Testis (tissue), 2 donors: ENCODE measurements at regions not wholly inside any gene's neighbourhood (a gene's known extent, or its start where the extent isn't known, plus 50 kb on each side); places are given as distances from the start of the nearest gene placed in this dataset.

ENCODE experiments used
- DNase-seq: peaks from one replicate; pipeline ENCODE4 v3.0.0-alpha.2; 2019
- H3K27ac ChIP-seq, 2 donors: fragments of 200-600 bp; sonication (generic); one replicate each; pipeline ENCODE4 v1.5.1; 2019
- H3K27me3 ChIP-seq: fragments of 200-600 bp; sonication (generic); one replicate; pipeline ENCODE4 v1.5.1; 2019
- H3K36me3 ChIP-seq: fragments of 200-600 bp; sonication (generic); one replicate; pipeline ENCODE4 v1.5.1; 2017; ENCODE audit warnings: low read depth; ENCODE audit errors: missing control alignments
- H3K4me1 ChIP-seq: fragments of 200-600 bp; sonication (generic); one replicate; pipeline ENCODE4 v1.5.1; 2019
- H3K4me3 ChIP-seq, 2 donors: fragments of 200-600 bp; sonication (generic); one replicate each; pipeline ENCODE4 v1.5.1; 2017 to 2019
- H3K9me3 ChIP-seq: fragments of 200-600 bp; sonication (generic); one replicate; pipeline ENCODE4 v1.5.1; 2017
- POLR2A ChIP-seq: fragments of 450-650 bp; IDR thresholded peaks from one replicate; pipeline ENCODE4 v1.6.1; 2017; ENCODE audit warnings: antibody characterized with exemption, mild to moderate bottlenecking, moderate library complexity
- WGBS, 2 donors: methylation state at CpG; one replicate each; pipeline ENCODE4 v1.1.5; 2018; 5-methylcytosine and 5-hydroxymethylcytosine counted together
- intact Hi-C: fragments of 100-400 bp; cut with DNase I; formaldehyde crosslinking; loops from one replicate; pipeline ENCODE4 v1.15.1; 2023; ENCODE audit warnings: low total_unique reads
- small RNA-seq, 2 donors: library from RNA; depleted of rRNA; stranded (forward); fragments of <200 nt; gene quantifications; one replicate each; pipeline ENCODE3, GENCODE V24; 2016
- TF ChIP-seq, protein P1 (sequence below), 3 experiments: fragments of 450-650 bp in 2 of 3; fragments of 200-600 bp in 1 of 3; sonication (generic) in 1 of 3; IDR thresholded peaks; one replicate each; pipeline ENCODE4 v1.5.1; 2016 to 2019; ENCODE audit warnings: antibody characterized with exemption in 3 of 3, mild to moderate bottlenecking in 2 of 3, moderate library complexity in 1 of 3

DNA sequence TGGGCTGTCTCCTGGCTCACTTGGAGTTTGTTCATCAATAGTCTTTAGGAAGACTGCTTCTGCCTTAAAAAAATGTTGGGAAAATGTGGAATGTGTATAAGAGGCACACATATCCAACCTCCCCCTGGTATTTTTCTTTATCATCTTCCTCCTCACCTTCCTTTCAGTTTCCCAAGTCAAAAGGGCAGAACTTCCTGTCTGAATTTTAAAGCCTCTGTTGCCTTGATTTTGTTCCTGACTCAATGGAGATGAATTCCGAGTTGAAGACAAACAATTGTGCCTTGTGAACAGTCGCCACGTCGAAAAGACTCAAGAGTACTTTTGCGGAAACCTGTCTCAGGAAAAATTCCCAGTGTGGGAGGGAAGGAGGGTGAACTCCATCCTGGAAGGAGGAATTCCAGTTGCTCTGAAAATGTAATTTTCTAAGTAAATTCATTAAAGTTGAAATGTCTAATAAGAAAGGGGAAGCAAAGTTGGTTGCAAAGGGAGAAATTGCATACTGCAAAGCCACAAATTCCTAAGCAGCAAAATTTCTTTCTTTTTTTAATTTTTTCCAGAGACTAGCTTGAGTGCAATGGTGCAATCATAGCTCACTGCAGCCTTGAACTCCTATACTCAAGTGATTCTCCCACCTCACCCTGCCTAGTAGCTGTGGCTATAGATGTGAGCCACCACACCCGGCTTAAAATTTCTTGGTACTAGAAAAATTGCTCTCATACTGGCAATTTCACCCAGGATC lies 50.2 kb upstream of the ELK3 start:
- no peak overlapping the region for H3K27ac ChIP-seq
- H3K4me3 ChIP-seq: no peak overlapping the region
- H3K4me1 ChIP-seq: no peaks in the 10 kb centered on the region
- no peak for TF ChIP-seq POLR2A
- TF ChIP-seq, protein P1, sequence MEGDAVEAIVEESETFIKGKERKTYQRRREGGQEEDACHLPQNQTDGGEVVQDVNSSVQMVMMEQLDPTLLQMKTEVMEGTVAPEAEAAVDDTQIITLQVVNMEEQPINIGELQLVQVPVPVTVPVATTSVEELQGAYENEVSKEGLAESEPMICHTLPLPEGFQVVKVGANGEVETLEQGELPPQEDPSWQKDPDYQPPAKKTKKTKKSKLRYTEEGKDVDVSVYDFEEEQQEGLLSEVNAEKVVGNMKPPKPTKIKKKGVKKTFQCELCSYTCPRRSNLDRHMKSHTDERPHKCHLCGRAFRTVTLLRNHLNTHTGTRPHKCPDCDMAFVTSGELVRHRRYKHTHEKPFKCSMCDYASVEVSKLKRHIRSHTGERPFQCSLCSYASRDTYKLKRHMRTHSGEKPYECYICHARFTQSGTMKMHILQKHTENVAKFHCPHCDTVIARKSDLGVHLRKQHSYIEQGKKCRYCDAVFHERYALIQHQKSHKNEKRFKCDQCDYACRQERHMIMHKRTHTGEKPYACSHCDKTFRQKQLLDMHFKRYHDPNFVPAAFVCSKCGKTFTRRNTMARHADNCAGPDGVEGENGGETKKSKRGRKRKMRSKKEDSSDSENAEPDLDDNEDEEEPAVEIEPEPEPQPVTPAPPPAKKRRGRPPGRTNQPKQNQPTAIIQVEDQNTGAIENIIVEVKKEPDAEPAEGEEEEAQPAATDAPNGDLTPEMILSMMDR (IDR thresholded peaks at IDR 0.05): no peak
- H3K27me3 ChIP-seq: no peaks in the 10 kb centered on the region
- 63 to 77% methylated on average over 6 of the region's 6 CpGs for WGBS, 2 donors
- no peaks in the 10 kb centered on the region for H3K9me3 ChIP-seq
- intact Hi-C loops: no loop called here
- DNase-seq: no peak
- no peaks in the 10 kb centered on the region for H3K36me3 ChIP-seq

Small RNAs in the stretch of these regions (small RNA-seq; reads per million reads assigned to genes)
- 0 reads per million in 2 donors for gene RN7SL88P
